ENCODE measurements at regions not wholly inside any gene's neighbourhood (a gene's known extent, or its start where the extent isn't known, plus 50 kb on each side); places are given as distances from the start of the nearest gene placed in this dataset.

- intact Hi-C loops (cut with DNase I) = no loop called here
- Histone ChIP-seq H3K4me3 (no peak overlapping the region), H3K27me3 (ENCODE audit: low read depth) (no peaks in the 10 kb centered on the region), H3K4me1 (no peaks in the 10 kb centered on the region), H3K9me3 (no peaks in the 10 kb centered on the region), H3K27ac (no peak overlapping the region), H3K36me3 (no peaks in the 10 kb centered on the region)
- ATAC-seq (no peak), DNase-seq (no peak)
- TF ChIP-seq, protein P1, sequence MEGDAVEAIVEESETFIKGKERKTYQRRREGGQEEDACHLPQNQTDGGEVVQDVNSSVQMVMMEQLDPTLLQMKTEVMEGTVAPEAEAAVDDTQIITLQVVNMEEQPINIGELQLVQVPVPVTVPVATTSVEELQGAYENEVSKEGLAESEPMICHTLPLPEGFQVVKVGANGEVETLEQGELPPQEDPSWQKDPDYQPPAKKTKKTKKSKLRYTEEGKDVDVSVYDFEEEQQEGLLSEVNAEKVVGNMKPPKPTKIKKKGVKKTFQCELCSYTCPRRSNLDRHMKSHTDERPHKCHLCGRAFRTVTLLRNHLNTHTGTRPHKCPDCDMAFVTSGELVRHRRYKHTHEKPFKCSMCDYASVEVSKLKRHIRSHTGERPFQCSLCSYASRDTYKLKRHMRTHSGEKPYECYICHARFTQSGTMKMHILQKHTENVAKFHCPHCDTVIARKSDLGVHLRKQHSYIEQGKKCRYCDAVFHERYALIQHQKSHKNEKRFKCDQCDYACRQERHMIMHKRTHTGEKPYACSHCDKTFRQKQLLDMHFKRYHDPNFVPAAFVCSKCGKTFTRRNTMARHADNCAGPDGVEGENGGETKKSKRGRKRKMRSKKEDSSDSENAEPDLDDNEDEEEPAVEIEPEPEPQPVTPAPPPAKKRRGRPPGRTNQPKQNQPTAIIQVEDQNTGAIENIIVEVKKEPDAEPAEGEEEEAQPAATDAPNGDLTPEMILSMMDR (IDR thresholded peaks at IDR 0.05) = no peak
These were observed 79.0 kb downstream of the LBH start for GRCh38 chr2:30310371-30310770.

DNA sequence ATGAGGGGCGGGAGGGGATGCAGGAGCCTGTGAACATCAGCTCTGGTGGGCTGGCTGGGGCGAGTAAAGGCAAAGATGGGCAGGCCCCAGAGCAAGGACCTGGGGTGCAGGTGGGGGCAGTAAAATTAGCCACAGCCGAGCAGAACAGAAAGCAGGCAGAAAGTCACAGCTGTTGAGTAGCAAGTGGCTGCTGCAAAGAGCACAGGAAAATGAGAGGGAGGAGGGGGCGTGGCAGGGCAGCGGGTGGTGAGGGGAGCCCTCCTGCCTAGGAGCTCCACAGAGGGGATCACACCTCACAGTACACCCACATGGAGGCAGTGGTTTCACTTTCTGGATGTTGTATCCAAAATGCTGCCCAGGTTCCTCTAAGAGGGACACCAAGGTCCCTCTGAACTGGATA is 79.6 kb downstream of the LBH start:
- no peaks in the 10 kb centered on the region for H3K4me1 ChIP-seq
- DNase-seq = no peak
- H3K27me3 ChIP-seq (ENCODE audit: low read depth) = no peaks in the 10 kb centered on the region
- no peak overlapping the region for H3K27ac ChIP-seq
- no peak for ATAC-seq
- H3K4me3 ChIP-seq = no peak overlapping the region
- TF ChIP-seq, protein P1 (IDR thresholded peaks at IDR 0.05) = no peak
- H3K9me3 ChIP-seq = no peaks in the 10 kb centered on the region
- intact Hi-C loops (cut with DNase I) = no loop called here
- no peaks in the 10 kb centered on the region for H3K36me3 ChIP-seq

DNA sequence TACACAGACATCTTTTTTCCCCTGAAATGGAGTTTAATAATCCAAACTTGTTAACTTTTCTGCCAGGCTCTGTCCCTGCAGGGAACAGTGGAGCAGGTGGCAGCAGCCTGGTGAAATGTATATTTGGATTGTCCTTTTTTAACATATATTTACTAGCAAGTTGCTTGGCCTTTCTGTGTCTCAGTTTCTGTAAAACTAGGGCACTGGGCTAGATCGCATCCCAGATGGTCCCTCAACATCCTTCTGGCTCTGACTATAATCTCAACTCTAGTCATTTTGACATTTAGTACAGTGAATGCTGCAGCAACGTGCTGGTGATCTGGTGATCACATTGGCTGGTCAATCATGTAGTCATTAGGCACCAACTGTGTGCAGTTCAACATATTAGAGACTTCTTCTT is 80.4 kb downstream of the LBH start:
- ATAC-seq = no peak
- intact Hi-C loops (cut with DNase I) = no loop called here
- no peak for DNase-seq
- no peak overlapping the region for H3K4me3 ChIP-seq
- H3K9me3 ChIP-seq = no peaks in the 10 kb centered on the region
- TF ChIP-seq, protein P1 (IDR thresholded peaks at IDR 0.05) = no peak
- H3K36me3 ChIP-seq = no peaks in the 10 kb centered on the region
- no peaks in the 10 kb centered on the region for H3K4me1 ChIP-seq
- H3K27ac ChIP-seq = no peak overlapping the region
- H3K27me3 ChIP-seq (ENCODE audit: low read depth) = no peaks in the 10 kb centered on the region

GRCh38 chr2:30312916-30313315 is 81.6 kb downstream of the LBH start:
- intact Hi-C loops (cut with DNase I) = no loop called here
- DNase-seq (no peak), ATAC-seq (no peak)
- Histone ChIP-seq H3K4me1 (no peaks in the 10 kb centered on the region), H3K9me3 (no peaks in the 10 kb centered on the region), H3K36me3 (no peaks in the 10 kb centered on the region), H3K27ac (no peak overlapping the region), H3K27me3 (ENCODE audit: low read depth) (no peaks in the 10 kb centered on the region), H3K4me3 (no peak overlapping the region)
- TF ChIP-seq, protein P1 (IDR thresholded peaks at IDR 0.05) = no peak

DNA sequence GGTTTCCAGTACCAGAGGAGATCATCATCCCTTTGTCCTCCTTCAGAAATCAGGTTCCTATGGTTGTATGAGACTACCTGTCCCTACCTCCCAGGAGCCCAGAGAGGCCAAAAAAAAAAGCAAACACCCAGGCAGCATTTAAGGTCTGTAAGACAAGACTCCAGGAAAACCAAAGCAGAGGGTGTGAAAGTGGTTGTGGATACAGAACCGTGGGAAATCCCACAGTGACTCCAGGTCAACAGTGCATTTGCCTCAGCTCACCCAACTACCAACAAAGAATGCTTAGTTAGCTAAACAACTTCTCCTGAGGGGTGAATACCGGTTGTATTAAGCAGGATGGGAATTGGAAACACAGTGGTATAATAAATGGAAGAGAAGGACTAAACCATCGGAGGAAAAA is 83.6 kb downstream of the LBH start:
- no peaks in the 10 kb centered on the region for H3K9me3 ChIP-seq
- DNase-seq (no peak), ATAC-seq (no peak)
- no peak overlapping the region for H3K4me3 ChIP-seq
- no peaks in the 10 kb centered on the region for H3K36me3 ChIP-seq
- TF ChIP-seq, protein P1 (IDR thresholded peaks at IDR 0.05) = no peak
- H3K27ac ChIP-seq = no peak overlapping the region
- H3K27me3 ChIP-seq (ENCODE audit: low read depth) = no peaks in the 10 kb centered on the region
- intact Hi-C loops (cut with DNase I) = no loop called here
- no peaks in the 10 kb centered on the region for H3K4me1 ChIP-seq

Data from lower lobe of right lung (tissue), 2 donors.